Activated CD8-positive, alpha-beta T cell treated with anti-CD3 and anti-CD28 coated beads for 36 hours (primary cell): ENCODE measurements at regions not wholly inside any gene's neighbourhood (a gene's known extent, or its start where the extent isn't known, plus 50 kb on each side); places are given as distances from the start of the nearest gene placed in this dataset.

ENCODE experiments used
- ATAC-seq: fragments of 200-7000 bp; cut with Tn5 transposase; one replicate; pipeline ENCODE4 v1.10.0; 2021; ENCODE audit warnings: mild to moderate bottlenecking, moderate library complexity
- CTCF ChIA-PET: fragments of 350-600 bp; sonication (Branson Sonifier 250); formaldehyde crosslinking; loops from one replicate; lab custom pipeline; 2021; ENCODE audit warnings: antibody characterized with exemption; lab: Charles Lee
- POLR2A ChIA-PET: fragments of 350-600 bp; sonication (Branson Sonifier 250); formaldehyde crosslinking; loops from one replicate; lab custom pipeline; 2021; ENCODE audit warnings: antibody characterized with exemption; lab: Charles Lee
- DNase-seq: peaks from one replicate; pipeline ENCODE4 v3.0.0-alpha.2; 2020
- H3K27ac Mint-ChIP-seq: one replicate; pipeline ENCODE4 v1.8.0; 2021; ENCODE audit warnings: mild to moderate bottlenecking, mixed read lengths
- H3K27me3 Mint-ChIP-seq: one replicate; pipeline ENCODE4 v1.8.0; 2021; ENCODE audit warnings: mixed read lengths
- H3K36me3 Mint-ChIP-seq: one replicate; pipeline ENCODE4 v1.8.0; 2021; ENCODE audit warnings: low read depth, mixed read lengths
- H3K4me1 Mint-ChIP-seq: one replicate; pipeline ENCODE4 v1.8.0; 2021; ENCODE audit warnings: low read depth, mixed read lengths
- H3K4me3 Mint-ChIP-seq: one replicate; pipeline ENCODE4 v1.8.0; 2021; ENCODE audit warnings: mild to moderate bottlenecking, moderate library complexity, mixed read lengths
- H3K9me3 Mint-ChIP-seq: one replicate; pipeline ENCODE4 v1.8.0; 2021; ENCODE audit warnings: mixed read lengths
- intact Hi-C: fragments of 100-400 bp; cut with micrococcal nuclease; formaldehyde crosslinking; loops from one replicate; pipeline ENCODE4 v1.10.0; 2022
- TF ChIP-seq, protein P1 (sequence below): fragments of 200-600 bp; IDR thresholded peaks from one replicate; pipeline ENCODE4 v1.8.0; 2022; ENCODE audit warnings: antibody characterized with exemption, mild to moderate bottlenecking

DNA sequence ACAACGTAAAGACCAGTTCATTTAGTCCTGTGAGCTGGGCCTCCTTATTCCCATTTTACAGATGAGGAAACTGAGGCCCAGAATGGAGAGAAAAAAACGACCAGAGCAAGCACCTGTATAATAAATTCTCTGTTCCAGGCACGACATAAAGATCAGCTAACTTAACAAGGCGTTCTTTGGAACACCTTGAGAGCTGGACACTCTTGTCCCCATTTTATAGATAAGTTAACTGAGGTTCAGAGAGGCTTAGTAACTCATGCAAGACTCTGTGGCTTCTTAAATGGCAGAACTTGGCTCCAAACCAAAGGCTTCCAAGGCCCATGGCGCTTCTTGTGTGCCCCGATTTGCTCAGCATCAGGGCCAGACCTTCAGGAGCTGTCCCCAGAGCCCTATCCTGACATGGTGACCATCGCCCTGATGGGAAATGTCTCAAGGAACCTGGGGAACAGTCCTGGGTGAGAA, 142.1 kb downstream of the VEGFA start:
- no peaks in the 10 kb centered on the region for H3K9me3 Mint-ChIP-seq
- H3K36me3 Mint-ChIP-seq: no peaks in the 10 kb centered on the region
- H3K27ac Mint-ChIP-seq: no peak overlapping the region
- ATAC-seq (no peak), DNase-seq (no peak)
- TF ChIP-seq, protein P1, sequence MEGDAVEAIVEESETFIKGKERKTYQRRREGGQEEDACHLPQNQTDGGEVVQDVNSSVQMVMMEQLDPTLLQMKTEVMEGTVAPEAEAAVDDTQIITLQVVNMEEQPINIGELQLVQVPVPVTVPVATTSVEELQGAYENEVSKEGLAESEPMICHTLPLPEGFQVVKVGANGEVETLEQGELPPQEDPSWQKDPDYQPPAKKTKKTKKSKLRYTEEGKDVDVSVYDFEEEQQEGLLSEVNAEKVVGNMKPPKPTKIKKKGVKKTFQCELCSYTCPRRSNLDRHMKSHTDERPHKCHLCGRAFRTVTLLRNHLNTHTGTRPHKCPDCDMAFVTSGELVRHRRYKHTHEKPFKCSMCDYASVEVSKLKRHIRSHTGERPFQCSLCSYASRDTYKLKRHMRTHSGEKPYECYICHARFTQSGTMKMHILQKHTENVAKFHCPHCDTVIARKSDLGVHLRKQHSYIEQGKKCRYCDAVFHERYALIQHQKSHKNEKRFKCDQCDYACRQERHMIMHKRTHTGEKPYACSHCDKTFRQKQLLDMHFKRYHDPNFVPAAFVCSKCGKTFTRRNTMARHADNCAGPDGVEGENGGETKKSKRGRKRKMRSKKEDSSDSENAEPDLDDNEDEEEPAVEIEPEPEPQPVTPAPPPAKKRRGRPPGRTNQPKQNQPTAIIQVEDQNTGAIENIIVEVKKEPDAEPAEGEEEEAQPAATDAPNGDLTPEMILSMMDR: no peak
- intact Hi-C loops: no loop called here
- no peaks in the 10 kb centered on the region for H3K27me3 Mint-ChIP-seq
- ChIA-PET POLR2A (no interaction called here), CTCF (no interaction called here)
- H3K4me1 Mint-ChIP-seq: no peaks in the 10 kb centered on the region
- H3K4me3 Mint-ChIP-seq: no peak overlapping the region

DNA sequence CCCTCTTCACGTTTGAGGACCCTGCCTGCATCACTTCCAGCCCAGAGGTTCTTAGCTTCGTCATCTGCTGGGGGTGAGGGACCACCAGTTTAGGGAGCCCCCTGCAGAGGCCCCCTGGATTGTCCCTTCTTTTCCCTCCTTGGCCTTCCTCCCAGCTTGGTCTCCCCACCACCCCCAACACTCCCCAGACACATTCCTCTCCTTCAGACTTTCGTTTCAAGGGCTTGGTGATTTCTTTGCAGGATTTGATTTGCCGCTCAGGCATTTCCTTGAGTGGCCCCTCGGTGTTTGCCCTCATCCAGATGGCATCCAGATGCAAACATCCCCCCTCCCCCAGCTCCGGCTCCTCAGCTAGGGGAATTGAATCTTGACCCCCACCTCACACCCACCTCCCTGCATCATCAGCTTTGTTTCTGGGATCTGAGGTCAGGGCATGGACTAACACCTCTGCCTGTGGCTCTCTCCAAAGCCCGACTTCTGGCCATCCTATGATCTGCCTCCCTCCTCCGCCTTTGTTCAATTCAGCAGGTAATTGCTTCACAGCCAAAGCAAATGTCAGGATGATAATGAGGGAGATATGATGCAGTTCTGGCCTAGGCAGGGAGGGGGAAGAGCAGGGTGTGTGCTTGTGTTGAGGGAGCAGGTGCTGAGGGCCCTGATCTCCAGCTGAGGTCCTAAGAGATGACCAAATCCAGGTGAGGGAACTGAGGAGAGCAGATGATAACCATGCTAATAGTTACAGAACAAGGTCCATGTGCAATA, 141.5 kb downstream of the VEGFA start:
- Mint-ChIP-seq H3K4me1 (no peaks in the 10 kb centered on the region), H3K36me3 (no peaks in the 10 kb centered on the region), H3K27me3 (no peaks in the 10 kb centered on the region), H3K27ac (no peak overlapping the region), H3K4me3 (no peak overlapping the region), H3K9me3 (no peaks in the 10 kb centered on the region)
- CTCF ChIA-PET: no interaction called here
- POLR2A ChIA-PET: no interaction called here
- intact Hi-C loops: no loop called here
- no peak for ATAC-seq
- no peak for DNase-seq
- TF ChIP-seq, protein P1: no peak

DNA sequence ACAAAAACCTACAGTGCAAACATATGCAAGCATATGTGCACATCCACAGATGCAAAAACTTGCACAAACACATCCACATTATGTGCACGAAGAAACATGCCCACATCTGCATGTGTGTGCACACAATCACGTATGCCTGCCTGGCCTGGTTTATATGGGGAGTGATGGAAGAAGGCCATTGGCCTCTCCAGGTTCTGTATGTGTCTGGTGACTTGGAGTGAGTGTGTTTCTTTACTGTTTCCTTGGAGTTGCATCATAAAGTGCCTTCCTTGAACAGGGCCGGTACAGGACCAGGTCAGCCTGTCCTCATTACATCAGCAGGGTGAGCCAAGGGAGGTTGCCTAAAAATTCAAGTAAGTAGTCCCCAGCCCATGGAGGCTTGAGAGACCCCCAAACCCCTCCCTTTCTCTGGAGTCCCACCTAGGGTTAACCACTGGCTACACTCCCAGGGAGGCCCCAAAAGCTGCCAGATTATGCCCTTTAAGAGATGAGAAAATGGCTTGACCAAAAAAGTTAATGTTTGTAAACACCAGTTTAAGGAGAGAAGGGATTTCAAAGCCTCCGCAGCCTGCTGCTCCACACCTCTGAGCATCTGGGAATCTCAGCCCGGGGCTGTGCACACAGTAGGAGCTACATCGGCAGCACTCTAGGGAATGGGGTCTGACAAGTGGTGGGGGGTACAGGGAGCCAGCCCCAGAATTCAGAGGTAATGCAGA, 140.8 kb downstream of the VEGFA start:
- Mint-ChIP-seq H3K27me3 (no peaks in the 10 kb centered on the region), H3K4me1 (no peaks in the 10 kb centered on the region), H3K9me3 (no peaks in the 10 kb centered on the region), H3K27ac (no peak overlapping the region), H3K36me3 (no peaks in the 10 kb centered on the region), H3K4me3 (no peak overlapping the region)
- POLR2A ChIA-PET: no interaction called here
- DNase-seq (no peak), ATAC-seq (no peak)
- intact Hi-C loops: no loop called here
- CTCF ChIA-PET: no interaction called here
- TF ChIP-seq, protein P1: no peak

DNA sequence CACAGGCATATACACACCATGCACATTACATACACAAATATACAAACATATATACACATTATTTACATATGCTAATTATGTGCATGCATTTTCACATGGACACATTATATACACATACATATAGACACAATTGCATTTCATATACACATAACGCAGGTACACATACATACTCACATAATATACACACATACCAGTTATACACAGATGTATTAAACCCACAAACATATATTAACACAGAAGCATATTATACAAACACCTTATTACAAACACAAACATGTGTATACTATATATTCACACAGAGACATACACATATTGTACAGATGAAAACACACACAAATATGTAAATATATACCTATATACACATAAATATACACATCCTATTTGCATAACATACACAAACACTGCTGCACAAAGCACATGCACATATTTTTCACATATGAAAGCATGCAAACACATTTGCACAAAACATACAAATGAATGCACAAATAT, 140.2 kb downstream of the VEGFA start:
- intact Hi-C loops: no loop called here
- TF ChIP-seq, protein P1: no peak
- no peaks in the 10 kb centered on the region for H3K36me3 Mint-ChIP-seq
- no peaks in the 10 kb centered on the region for H3K27me3 Mint-ChIP-seq
- no peak overlapping the region for H3K27ac Mint-ChIP-seq
- ATAC-seq: no peak
- ChIA-PET POLR2A (no interaction called here), CTCF (no interaction called here)
- H3K9me3 Mint-ChIP-seq: no peaks in the 10 kb centered on the region
- H3K4me1 Mint-ChIP-seq: no peaks in the 10 kb centered on the region
- DNase-seq: no peak
- no peak overlapping the region for H3K4me3 Mint-ChIP-seq
